Muscle of leg (tissue), 3 donors: ENCODE measurements at regions not wholly inside any gene's neighbourhood (a gene's known extent, or its start where the extent isn't known, plus 50 kb on each side); places are given as distances from the start of the nearest gene placed in this dataset.
A peak's percentile ranks its signal among the peaks of the same experiment; 100 is the strongest.

Experiments
- DNase-seq: peaks from one replicate; pipeline ENCODE4 v3.0.0; 2013
- H3K27ac ChIP-seq: one replicate; pipeline ENCODE4 v1.5.1; 2013; ENCODE audit warnings: mild to moderate bottlenecking, low read length, control low read depth
- H3K27me3 ChIP-seq: one replicate; pipeline ENCODE4 v1.6.1; 2013; ENCODE audit warnings: low read length; ENCODE audit not compliant: control insufficient read depth, insufficient read depth
- H3K36me3 ChIP-seq: one replicate; pipeline ENCODE4 v1.6.1; 2013; ENCODE audit warnings: low read length; ENCODE audit not compliant: control insufficient read depth, insufficient read depth
- H3K4me1 ChIP-seq: one replicate; pipeline ENCODE4 v1.6.1; 2013; ENCODE audit warnings: low read length; ENCODE audit not compliant: control insufficient read depth, insufficient read depth
- H3K4me3 ChIP-seq: one replicate; pipeline ENCODE4 v1.5.1; 2013; ENCODE audit warnings: low read length, control low read depth
- H3K9me3 ChIP-seq: replicated peaks from 2 replicates; pipeline ENCODE4 v1.6.1; 2013; ENCODE audit warnings: low read depth, low read length; ENCODE audit not compliant: control insufficient read depth
- WGBS: methylation state at CpG from one replicate; pipeline ENCODE4 v1.1.5; 2013; ENCODE audit warnings: missing lambda C conversion rate; ENCODE audit not compliant: insufficient coverage; 5-methylcytosine and 5-hydroxymethylcytosine counted together

DNA sequence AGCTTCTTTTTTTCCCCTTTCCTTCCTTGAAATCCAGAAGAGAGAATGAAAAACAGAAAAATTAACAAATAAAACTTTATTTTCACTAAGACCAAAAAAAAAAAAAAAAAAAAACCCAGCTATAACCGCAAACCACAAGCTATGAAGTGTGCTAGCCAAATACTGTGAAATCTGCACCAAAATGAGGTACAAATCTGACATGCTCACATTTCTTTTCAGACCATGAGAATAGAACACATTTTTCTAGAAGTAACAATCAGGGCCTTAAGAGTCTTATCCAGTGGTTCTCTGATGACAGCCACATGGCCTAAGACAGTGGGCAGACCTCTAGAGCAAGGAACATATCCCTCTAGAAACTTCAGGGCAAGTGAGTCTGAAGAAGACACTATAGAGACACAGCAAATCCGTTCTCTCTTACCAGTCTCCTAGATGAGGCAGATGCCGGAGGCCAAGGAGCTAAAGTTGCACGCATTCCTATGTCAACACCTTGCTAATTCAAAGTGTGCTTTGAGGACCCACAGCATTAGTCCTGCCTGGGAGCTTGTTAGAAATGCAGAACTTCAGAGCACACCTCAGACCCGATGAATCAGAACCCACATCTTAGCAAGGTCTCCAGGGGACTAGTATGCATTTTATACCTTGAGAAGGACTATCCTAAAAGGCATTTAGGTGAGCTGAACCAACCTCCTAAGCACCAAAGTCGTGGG lies 317.1 kb downstream of the MYCN start:
- H3K27me3 ChIP-seq, result no peaks in the 10 kb centered on the region
- 84% methylated on average over 2 of the region's 6 CpGs for WGBS
- H3K4me3 ChIP-seq, result no peak overlapping the region
- peak overlapping the region; percentile 15 for H3K27ac ChIP-seq
- peaks cover 7% of the 10 kb centered on the region for H3K4me1 ChIP-seq
- peak; percentile 7 for DNase-seq
- H3K9me3 ChIP-seq, result no peaks in the 10 kb centered on the region
- H3K36me3 ChIP-seq, result no peaks in the 10 kb centered on the region

DNA sequence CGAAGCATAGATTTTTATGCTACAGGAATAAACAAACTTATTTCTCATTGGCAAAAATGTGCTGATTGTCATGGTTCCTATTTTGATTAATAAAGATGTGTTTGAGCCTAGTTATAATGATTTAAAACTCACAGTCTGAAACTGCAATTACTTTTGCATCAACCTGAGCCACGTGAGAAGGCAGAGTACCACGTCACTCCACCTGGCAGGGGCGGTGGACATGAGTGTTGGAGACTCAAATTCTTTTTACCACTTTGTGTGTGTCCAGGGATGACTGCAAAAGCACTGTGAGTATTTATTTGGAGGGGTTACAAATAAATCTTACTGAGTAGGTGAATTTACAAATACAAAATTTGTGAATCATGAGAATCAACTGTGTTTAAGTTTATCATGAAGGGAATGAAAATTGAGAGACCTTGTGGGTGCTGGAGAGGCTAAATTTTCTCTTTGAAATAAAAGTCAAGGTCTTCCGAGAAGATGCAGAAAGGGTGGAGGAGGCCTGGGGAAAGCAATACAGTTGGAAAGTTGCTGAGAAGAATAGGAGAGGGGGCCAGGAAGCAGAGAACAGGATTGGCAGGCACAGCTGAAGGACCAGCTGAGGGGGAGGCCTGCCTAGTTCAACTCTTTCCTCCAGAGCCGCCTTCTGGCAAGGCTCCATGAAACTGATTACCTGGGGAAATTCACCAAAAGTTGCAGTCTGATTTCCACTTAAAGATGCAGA lies 316.4 kb downstream of the MYCN start:
- WGBS, result 43% methylated on average over 1 of the region's 6 CpGs
- DNase-seq, result peak; percentile 79
- H3K4me3 ChIP-seq, result no peak overlapping the region
- H3K9me3 ChIP-seq, result no peaks in the 10 kb centered on the region
- H3K4me1 ChIP-seq, result peaks cover 11% of the 10 kb centered on the region
- no peaks in the 10 kb centered on the region for H3K27me3 ChIP-seq
- no peaks in the 10 kb centered on the region for H3K36me3 ChIP-seq
- peak overlapping the region; percentile 15 for H3K27ac ChIP-seq

DNA sequence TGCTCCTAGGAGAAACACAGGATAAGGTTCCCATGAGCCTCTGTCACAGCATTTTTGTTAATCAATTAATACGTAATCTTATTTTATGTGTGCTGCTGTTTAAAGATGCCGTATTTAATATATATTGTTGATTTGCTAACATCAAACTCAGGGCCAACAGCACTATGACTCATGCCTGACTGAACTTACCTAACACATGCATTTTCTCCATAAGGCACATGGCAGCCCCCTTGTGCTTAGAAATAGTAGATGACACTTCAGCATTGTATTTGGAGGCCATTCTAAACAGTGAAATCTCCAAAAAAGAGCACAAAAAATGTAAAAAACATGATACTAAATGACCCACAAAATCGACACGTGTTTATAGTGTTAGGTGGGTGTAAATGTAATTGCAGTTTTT lies 314.8 kb downstream of the MYCN start:
- Histone ChIP-seq H3K27ac (no peak overlapping the region), H3K27me3 (peaks cover 8% of the 10 kb centered on the region), H3K4me1 (peaks cover 17% of the 10 kb centered on the region), H3K4me3 (no peak overlapping the region), H3K9me3 (no peaks in the 10 kb centered on the region), H3K36me3 (no peaks in the 10 kb centered on the region)
- DNase-seq, result no peak
- WGBS, result no CpG with 5 or more reads among the region's 4 CpGs

DNA sequence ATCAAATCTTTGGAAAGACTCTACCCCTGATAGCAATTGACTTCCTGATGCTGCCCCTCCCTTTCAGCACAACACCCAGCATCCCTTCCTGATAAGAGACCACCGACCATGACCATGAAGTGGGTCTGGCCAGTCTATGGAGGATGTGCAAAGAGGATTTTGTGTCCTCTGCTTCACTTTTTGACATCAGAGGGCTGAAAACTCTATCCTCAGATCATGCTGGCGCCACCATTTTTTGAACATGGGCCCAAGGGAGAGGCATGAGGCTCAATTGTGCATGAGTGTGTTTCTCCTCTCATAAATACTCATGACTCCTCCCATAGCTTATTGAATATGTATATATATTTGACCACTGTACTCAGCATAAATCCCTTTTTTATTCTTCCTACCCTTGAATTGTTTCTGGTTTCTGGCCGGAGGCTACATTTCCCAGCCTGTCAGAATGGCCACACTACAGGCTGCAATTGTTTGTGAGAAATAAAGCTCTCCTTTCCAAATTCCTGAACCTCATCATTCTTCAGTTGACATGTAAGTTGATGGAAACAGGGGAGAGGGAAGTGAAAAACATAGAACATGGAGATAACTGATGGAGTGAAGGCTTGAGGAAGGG lies 314.1 kb downstream of the MYCN start:
- Histone ChIP-seq H3K27ac (no peak overlapping the region), H3K4me1 (peaks cover 17% of the 10 kb centered on the region), H3K27me3 (peaks cover 14% of the 10 kb centered on the region), H3K9me3 (no peaks in the 10 kb centered on the region), H3K36me3 (no peaks in the 10 kb centered on the region), H3K4me3 (no peak overlapping the region)
- no peak for DNase-seq
- no CpG with 5 or more reads among the region's 3 CpGs for WGBS

DNA sequence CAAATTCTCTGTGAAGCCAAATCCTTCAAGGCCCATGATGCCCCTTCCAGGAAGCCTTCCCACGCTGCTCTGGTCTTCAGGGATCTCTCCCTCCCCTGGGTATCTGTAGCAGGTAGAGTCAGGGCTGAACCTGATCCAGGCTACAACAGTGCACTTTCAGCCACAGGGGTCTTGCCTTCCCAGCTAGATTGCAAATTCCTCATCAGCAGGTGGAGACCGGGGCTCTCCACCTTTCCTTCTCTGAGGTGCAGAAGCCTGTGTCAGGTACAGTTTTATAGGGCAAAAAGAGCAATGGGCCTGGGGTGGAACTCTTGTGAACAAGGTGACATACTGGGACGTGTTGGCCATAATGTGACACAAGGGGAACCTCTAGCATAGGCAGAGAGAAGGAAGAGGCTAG lies 312.9 kb downstream of the MYCN start:
- Histone ChIP-seq H3K36me3 (no peaks in the 10 kb centered on the region), H3K4me1 (peaks cover 17% of the 10 kb centered on the region), H3K4me3 (no peak overlapping the region), H3K27ac (no peak overlapping the region), H3K9me3 (no peaks in the 10 kb centered on the region), H3K27me3 (peaks cover 21% of the 10 kb centered on the region)
- WGBS, result 47% methylated on average over 1 of the region's 3 CpGs
- no peak for DNase-seq

DNA sequence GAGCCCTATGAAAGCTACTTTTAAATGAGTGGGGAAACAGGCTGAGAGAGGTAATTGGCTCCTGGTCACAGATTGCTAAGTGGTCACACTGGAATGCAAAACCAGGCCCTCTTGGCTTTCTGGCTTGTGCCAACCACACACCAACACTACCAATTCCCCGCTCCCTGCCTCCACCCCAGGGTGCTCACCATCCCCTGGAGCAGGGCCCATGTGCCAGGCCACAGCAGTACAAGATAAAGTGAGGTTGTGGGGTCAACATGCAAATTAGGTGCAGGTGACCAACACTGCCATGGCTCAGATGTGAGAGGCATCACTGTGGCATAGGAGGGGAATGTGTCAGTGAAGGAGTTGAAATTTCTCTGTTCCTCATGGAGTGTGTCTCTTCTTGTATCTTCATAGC lies 312.5 kb downstream of the MYCN start:
- H3K27ac ChIP-seq, result no peak overlapping the region
- WGBS, result no CpG with 5 or more reads among the region's 1 CpG
- no peaks in the 10 kb centered on the region for H3K36me3 ChIP-seq
- peaks cover 21% of the 10 kb centered on the region for H3K27me3 ChIP-seq
- no peak for DNase-seq
- no peak overlapping the region for H3K4me3 ChIP-seq
- H3K9me3 ChIP-seq, result no peaks in the 10 kb centered on the region
- peaks cover 17% of the 10 kb centered on the region for H3K4me1 ChIP-seq

DNA sequence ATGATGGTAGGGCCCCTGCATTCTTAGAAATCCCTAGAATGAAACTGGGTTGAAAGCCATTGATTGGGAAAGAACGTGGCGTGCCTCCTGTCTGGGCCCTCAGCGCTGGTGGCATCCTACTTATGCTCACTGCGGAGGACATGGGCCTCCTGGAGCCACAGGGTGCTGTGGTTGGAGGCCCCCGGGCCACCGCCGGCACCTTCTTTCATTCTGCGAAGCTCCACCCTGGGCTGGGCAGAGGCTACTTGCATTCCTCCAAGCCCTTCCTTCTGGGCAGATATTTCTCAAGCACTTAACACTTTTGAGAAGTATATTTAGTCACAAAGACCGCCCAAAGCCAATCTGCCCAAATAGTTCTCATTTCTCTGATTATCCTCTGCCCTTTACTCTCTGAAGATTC lies 311.9 kb downstream of the MYCN start:
- Histone ChIP-seq H3K4me1 (peaks cover 13% of the 10 kb centered on the region), H3K27ac (no peak overlapping the region), H3K9me3 (no peaks in the 10 kb centered on the region), H3K4me3 (no peak overlapping the region), H3K36me3 (no peaks in the 10 kb centered on the region), H3K27me3 (peaks cover 21% of the 10 kb centered on the region)
- DNase-seq, result no peak
- WGBS, result 90% methylated on average over 8 of the region's 9 CpGs

DNA sequence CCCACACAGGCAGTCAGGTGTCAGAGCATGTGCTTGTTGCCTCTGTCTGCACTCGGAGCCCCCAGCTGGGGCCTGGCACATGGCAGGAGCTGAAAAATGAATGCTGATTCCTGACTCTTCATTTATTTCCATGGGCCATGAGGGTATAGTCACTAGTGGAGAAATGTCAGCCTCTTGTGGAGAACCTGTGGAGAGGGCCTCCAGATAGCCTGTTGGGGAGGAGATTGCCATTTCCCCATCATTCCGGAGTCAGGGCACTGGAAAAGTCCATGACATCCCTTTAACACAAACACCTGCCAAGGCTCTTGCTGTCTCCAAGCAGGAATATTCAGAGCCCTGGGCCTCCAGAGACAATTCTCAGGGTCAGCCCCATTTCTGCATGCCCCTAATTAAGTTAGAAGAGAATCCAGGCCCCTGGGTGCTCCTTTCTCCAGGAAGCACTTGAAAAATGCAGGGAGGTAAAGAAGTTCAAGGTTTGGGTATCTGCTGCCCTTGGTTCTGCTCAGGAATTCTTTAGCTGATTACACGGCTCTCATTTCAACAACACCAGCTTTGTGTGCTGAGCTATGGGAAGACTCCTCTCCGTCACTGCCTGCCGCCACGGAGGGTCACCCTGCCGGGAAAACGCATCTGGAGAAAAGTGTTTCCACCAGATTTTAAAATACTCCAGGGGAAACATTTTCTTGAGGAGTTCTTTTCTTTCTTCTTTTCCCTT lies 311.3 kb downstream of the MYCN start:
- 80% methylated on average over 2 of the region's 8 CpGs for WGBS
- no peaks in the 10 kb centered on the region for H3K36me3 ChIP-seq
- H3K27ac ChIP-seq, result no peak overlapping the region
- no peak overlapping the region for H3K4me3 ChIP-seq
- peaks cover 12% of the 10 kb centered on the region for H3K4me1 ChIP-seq
- peaks cover 21% of the 10 kb centered on the region for H3K27me3 ChIP-seq
- DNase-seq, result no peak
- H3K9me3 ChIP-seq, result no peaks in the 10 kb centered on the region

DNA sequence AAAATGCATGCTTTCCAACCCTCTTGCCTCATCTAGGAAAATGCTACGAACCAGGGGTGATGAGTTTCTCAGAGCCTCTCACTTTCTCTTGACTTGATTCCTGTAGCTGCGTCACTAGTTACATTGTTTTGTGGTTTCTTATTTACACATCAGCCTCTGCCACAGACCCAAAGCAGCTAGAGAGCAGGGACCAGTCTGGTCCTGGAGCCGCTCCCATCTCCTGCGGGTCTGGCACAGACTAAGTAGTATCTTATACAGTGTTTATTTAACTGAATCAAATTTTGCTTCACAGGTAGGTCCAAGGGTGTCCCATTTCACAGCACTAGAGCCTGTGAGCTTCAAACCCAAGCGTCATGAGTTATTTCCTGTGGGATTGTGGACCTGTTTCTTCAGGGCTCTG lies 310.5 kb downstream of the MYCN start:
- Histone ChIP-seq H3K27ac (no peak overlapping the region), H3K9me3 (no peaks in the 10 kb centered on the region), H3K4me3 (no peak overlapping the region), H3K27me3 (peaks cover 21% of the 10 kb centered on the region), H3K4me1 (peaks cover 12% of the 10 kb centered on the region), H3K36me3 (no peaks in the 10 kb centered on the region)
- 33% methylated on average over 2 of the region's 5 CpGs for WGBS
- DNase-seq, result no peak

DNA sequence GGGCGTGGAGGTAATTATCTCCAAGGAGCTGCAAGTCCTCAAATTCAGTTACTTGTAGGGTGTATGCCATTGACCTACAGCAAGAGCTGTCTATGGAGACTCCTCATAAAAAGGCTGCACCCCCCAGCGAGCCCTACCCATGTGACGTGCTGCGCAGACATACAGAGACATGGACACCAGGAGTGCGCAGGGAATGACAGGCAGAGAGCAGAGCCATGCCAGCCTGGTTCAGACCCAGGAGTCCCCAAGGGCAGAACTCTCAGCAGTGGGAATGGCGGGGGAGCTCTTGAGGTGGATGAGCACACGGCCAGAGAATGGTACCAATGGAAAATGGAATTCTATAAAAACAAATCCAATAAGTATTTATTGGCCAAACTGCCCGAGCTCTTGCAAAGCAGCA lies 310.1 kb downstream of the MYCN start:
- DNase-seq, result no peak
- Histone ChIP-seq H3K9me3 (no peaks in the 10 kb centered on the region), H3K27me3 (peaks cover 21% of the 10 kb centered on the region), H3K27ac (no peak overlapping the region), H3K4me1 (peaks cover 12% of the 10 kb centered on the region), H3K4me3 (no peak overlapping the region), H3K36me3 (no peaks in the 10 kb centered on the region)
- 96% methylated on average over 5 of the region's 8 CpGs for whole genome bisulfite sequencing
